ENCODE measurements at regions not wholly inside any gene's neighbourhood (a gene's known extent, or its start where the extent isn't known, plus 50 kb on each side); places are given as distances from the start of the nearest gene placed in this dataset.

DNA sequence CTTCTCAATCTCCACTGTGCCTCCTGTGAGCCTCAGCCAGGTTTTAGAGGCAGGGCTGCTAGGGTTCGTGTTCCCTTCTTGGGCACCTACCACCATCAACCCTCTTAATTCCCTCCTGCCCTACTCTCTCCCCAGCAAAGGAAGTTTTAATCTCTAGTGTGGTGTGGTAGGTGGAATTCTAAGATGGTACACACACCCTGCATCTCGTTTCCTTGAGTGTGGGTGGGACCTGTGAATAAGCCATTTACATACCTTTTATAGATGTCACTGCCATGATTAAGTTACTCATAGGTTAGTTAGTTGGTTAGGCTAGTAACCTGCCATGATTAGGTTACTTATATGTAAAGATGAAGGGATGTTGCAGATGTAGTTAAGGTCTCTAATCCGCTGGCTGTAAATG lies 114.8 kb upstream of the VRK1 start:
- Histone ChIP-seq H3K27me3 (replicated peaks; ENCODE audit: control insufficient read depth, insufficient read depth, low read length, poor library complexity, severe bottlenecking) (no peaks in the 10 kb centered on the region), H3K4me3 (ENCODE audit: insufficient read depth, low read depth, low read length, poor library complexity, severe bottlenecking) (no peak overlapping the region), H3K27ac (ENCODE audit: insufficient read depth, low read length, poor library complexity, severe bottlenecking) (no peak overlapping the region), H3K36me3 (ENCODE audit: control insufficient read depth, insufficient read depth, low read length) (no peaks in the 10 kb centered on the region), H3K9me3 (ENCODE audit: control insufficient read depth, low read length) (no peaks in the 10 kb centered on the region), H3K4me1 (ENCODE audit: control insufficient read depth, insufficient read depth, low read length, poor library complexity, severe bottlenecking) (no peaks in the 10 kb centered on the region)
- no peak for DNase-seq

DNA sequence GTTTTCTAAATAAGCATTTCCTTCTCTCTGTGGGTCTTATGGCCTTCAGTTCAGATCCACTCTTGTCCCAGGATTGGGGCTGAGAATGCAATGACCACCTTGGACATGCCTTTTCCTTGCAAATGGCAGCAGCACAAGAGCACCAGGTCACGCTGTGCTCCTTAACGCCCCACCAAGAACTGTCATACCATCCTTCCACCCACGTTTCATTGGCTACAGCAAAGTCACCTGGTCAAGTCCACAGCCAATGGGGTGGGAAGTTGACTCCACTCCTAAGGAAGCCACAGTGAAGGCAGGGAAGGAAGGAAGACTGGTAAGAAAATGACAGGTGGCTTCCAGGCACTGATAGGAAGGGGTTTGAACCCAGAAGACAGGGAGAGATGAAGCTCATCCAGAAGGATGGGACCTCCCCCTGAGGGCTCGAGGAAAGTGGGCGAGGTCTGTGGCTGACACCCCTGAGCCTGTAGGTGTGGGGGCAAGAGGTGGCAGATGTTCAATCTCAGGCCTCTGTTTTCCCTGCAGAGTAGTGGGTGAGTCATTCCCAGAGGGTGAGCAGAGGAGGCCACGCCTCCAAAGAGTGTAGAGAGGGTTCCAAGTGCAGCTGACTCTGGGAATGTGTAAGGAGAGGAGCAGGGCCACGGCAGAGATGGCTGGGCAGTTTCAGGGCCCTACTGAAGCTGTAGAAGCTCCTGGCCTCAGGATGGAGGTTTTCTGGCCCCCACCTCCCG lies 113.5 kb upstream of the VRK1 start:
- no peaks in the 10 kb centered on the region for H3K4me1 ChIP-seq (ENCODE audit: control insufficient read depth, insufficient read depth, low read length, poor library complexity, severe bottlenecking)
- DNase-seq, result no peak
- no peak overlapping the region for H3K27ac ChIP-seq (ENCODE audit: insufficient read depth, low read length, poor library complexity, severe bottlenecking)
- H3K27me3 ChIP-seq (replicated peaks; ENCODE audit: control insufficient read depth, insufficient read depth, low read length, poor library complexity, severe bottlenecking), result no peaks in the 10 kb centered on the region
- H3K36me3 ChIP-seq (ENCODE audit: control insufficient read depth, insufficient read depth, low read length), result no peaks in the 10 kb centered on the region
- H3K4me3 ChIP-seq (ENCODE audit: insufficient read depth, low read depth, low read length, poor library complexity, severe bottlenecking), result no peak overlapping the region
- H3K9me3 ChIP-seq (ENCODE audit: control insufficient read depth, low read length), result no peaks in the 10 kb centered on the region

DNA sequence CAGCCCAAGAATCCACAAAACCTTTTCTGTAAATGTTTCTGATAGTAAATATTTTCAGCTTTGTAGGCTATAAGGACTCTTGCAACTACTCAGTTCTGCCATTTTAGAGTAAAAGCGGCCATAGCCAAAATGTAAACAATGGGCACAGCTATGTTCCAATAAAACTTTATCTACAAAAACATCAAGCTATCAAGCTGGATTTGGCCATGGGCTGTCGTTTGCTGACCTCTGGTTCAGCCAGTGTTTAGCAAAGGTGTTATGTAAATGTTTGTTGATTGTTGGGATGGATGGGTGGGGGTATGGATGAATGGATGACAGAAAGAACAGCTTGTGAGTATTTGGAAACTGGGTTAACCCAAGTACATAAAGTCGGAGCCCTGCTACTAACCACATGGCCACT lies 111.1 kb upstream of the VRK1 start:
- no peak overlapping the region for H3K4me3 ChIP-seq (ENCODE audit: insufficient read depth, low read depth, low read length, poor library complexity, severe bottlenecking)
- no peaks in the 10 kb centered on the region for H3K4me1 ChIP-seq (ENCODE audit: control insufficient read depth, insufficient read depth, low read length, poor library complexity, severe bottlenecking)
- H3K36me3 ChIP-seq (ENCODE audit: control insufficient read depth, insufficient read depth, low read length), result no peaks in the 10 kb centered on the region
- no peak overlapping the region for H3K27ac ChIP-seq (ENCODE audit: insufficient read depth, low read length, poor library complexity, severe bottlenecking)
- no peaks in the 10 kb centered on the region for H3K27me3 ChIP-seq (replicated peaks; ENCODE audit: control insufficient read depth, insufficient read depth, low read length, poor library complexity, severe bottlenecking)
- H3K9me3 ChIP-seq (ENCODE audit: control insufficient read depth, low read length), result no peaks in the 10 kb centered on the region
- no peak for DNase-seq

DNA sequence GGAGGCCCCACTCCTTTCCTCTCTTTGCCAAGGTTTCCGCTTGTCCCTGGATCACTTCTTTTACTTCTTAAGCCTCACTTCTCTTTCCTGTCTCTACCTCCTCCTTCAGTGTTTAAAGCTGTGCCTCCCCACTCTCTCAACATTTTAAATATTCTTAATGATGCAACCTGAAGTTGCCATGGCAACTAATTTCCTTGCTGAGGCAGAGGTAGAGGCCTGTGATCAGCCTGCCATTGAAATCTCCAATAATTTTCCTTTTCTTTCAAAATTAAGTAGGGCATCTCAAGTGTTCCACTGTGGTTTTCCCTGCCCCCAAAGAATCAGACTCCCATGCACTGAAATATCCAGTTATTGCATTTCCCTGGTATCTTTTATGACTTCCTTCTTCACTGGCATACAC lies 108.6 kb upstream of the VRK1 start:
- H3K36me3 ChIP-seq (ENCODE audit: control insufficient read depth, insufficient read depth, low read length), result no peaks in the 10 kb centered on the region
- H3K27me3 ChIP-seq (replicated peaks; ENCODE audit: control insufficient read depth, insufficient read depth, low read length, poor library complexity, severe bottlenecking), result no peaks in the 10 kb centered on the region
- no peaks in the 10 kb centered on the region for H3K4me1 ChIP-seq (ENCODE audit: control insufficient read depth, insufficient read depth, low read length, poor library complexity, severe bottlenecking)
- H3K9me3 ChIP-seq (ENCODE audit: control insufficient read depth, low read length), result no peaks in the 10 kb centered on the region
- no peak for DNase-seq
- no peak overlapping the region for H3K4me3 ChIP-seq (ENCODE audit: insufficient read depth, low read depth, low read length, poor library complexity, severe bottlenecking)
- H3K27ac ChIP-seq (ENCODE audit: insufficient read depth, low read length, poor library complexity, severe bottlenecking), result no peak overlapping the region

DNA sequence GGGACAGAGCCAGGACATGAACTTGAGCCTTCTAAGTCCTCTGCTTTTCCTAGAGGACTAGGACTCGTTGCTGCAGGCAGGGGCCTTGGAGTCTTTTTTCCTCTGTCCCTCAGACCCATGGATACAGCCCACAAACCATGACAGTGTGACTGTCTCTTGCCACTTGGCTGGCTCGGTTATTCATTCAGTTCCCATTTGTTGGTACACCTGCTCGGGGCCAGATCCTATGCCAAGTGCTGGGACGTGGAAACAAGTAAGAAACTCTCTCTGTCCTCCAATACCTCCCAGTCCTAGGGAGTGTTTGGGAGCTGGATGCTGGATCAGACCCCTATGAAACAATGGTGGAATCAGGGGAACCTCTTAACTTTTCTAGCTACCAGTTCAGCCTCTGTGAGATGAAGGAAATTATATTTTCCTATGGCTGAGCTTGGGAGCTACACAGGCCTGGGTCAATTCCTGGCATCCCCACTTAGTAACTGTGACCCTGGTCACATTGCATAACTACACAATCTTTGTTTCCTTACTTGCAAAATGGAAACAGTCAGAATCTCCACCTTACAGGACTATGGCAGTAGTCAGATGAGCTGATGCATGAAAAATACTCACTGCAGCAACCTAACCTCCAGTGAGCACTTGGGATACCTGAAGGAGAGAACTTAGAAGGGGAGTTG lies 106.3 kb upstream of the VRK1 start:
- Histone ChIP-seq H3K27ac (ENCODE audit: insufficient read depth, low read length, poor library complexity, severe bottlenecking) (no peak overlapping the region), H3K27me3 (replicated peaks; ENCODE audit: control insufficient read depth, insufficient read depth, low read length, poor library complexity, severe bottlenecking) (no peaks in the 10 kb centered on the region), H3K36me3 (ENCODE audit: control insufficient read depth, insufficient read depth, low read length) (no peaks in the 10 kb centered on the region), H3K9me3 (ENCODE audit: control insufficient read depth, low read length) (no peaks in the 10 kb centered on the region), H3K4me1 (ENCODE audit: control insufficient read depth, insufficient read depth, low read length, poor library complexity, severe bottlenecking) (no peaks in the 10 kb centered on the region), H3K4me3 (ENCODE audit: insufficient read depth, low read depth, low read length, poor library complexity, severe bottlenecking) (no peak overlapping the region)
- no peak for DNase-seq

DNA sequence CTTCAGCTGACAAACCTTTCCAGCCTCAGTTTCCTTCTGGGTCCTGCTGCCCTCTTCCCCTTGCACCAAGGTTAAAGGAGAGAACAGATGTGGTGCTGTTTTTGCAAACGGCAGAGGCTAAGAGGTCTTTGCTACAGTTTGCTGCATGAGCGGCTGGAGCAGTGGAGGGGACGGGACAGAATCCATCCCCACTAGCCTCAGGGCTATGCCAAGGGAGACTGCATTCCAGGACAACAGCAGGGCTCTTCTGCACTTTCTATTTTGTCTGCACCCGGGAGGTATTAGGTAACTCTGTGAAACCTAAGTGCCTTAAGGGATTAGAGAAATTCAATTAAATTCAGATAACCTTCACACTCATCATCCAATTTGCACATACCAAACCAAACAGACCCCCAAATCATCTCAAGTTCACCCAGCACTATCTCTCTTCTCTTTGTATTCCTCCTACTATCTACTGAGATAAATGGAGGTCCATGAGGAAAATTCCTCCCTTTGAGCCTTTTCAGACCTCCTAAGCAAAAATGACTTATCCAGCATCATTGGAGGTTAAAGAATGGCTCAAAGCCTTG lies 103.8 kb upstream of the VRK1 start:
- H3K27me3 ChIP-seq (replicated peaks; ENCODE audit: control insufficient read depth, insufficient read depth, low read length, poor library complexity, severe bottlenecking), result no peaks in the 10 kb centered on the region
- no peak overlapping the region for H3K4me3 ChIP-seq (ENCODE audit: insufficient read depth, low read depth, low read length, poor library complexity, severe bottlenecking)
- H3K4me1 ChIP-seq (ENCODE audit: control insufficient read depth, insufficient read depth, low read length, poor library complexity, severe bottlenecking), result no peaks in the 10 kb centered on the region
- H3K27ac ChIP-seq (ENCODE audit: insufficient read depth, low read length, poor library complexity, severe bottlenecking), result no peak overlapping the region
- H3K36me3 ChIP-seq (ENCODE audit: control insufficient read depth, insufficient read depth, low read length), result no peaks in the 10 kb centered on the region
- DNase-seq, result no peak
- H3K9me3 ChIP-seq (ENCODE audit: control insufficient read depth, low read length), result no peaks in the 10 kb centered on the region

DNA sequence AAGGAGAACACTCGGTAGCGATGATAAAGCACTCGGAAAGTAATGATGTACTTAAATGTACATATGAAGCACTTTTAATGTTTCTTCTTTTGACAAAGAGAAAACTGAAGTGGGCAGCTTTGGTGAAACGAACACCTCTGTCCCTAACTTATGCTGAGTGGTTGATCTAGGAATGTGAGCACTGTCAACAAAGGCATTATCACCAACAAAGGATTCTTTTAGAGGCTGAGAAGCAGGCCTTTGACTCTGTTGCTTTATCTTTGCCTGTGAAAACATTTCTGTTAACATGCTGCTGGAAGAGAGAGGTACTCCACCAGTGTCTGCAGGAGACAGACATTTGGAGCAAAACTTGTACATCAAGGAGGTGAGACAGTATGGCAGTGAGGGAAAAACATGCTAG lies 103.2 kb upstream of the VRK1 start:
- Histone ChIP-seq H3K27me3 (replicated peaks; ENCODE audit: control insufficient read depth, insufficient read depth, low read length, poor library complexity, severe bottlenecking) (no peaks in the 10 kb centered on the region), H3K36me3 (ENCODE audit: control insufficient read depth, insufficient read depth, low read length) (no peaks in the 10 kb centered on the region), H3K4me3 (ENCODE audit: insufficient read depth, low read depth, low read length, poor library complexity, severe bottlenecking) (no peak overlapping the region), H3K9me3 (ENCODE audit: control insufficient read depth, low read length) (no peaks in the 10 kb centered on the region), H3K4me1 (ENCODE audit: control insufficient read depth, insufficient read depth, low read length, poor library complexity, severe bottlenecking) (no peaks in the 10 kb centered on the region), H3K27ac (ENCODE audit: insufficient read depth, low read length, poor library complexity, severe bottlenecking) (no peak overlapping the region)
- DNase-seq, result no peak

DNA sequence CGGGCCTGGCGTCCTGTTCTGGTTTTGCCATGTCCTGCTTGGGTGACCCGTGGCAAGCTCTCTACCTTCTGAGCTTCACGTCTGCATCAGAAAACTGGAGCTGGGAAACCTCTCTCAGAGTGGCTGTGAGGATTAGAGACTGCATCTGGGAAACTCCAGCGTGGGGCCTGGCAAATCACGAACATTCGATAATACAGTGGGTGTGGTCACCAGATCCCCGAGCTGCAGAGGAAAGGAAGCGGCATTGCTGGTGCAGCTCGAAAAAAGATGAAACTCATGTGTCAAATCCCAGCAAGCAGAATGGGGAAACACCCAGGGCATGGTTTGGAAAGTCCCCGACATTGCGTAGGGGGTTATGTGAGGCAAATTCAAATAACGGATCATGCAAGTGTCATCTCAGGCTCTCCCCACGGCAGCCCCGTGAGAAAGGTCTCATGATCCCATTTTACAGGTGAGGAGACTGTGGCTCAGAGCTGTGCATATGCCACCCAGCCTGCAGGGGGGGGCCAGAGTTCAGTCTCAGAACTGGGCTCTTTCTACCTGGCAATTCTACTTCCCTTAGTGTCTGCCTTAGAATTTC lies 98.1 kb upstream of the VRK1 start:
- H3K4me3 ChIP-seq (ENCODE audit: insufficient read depth, low read depth, low read length, poor library complexity, severe bottlenecking), result no peak overlapping the region
- DNase-seq, result peak in 1 of 3 donors; percentile 8
- H3K9me3 ChIP-seq (ENCODE audit: control insufficient read depth, low read length), result no peaks in the 10 kb centered on the region
- H3K27me3 ChIP-seq (replicated peaks; ENCODE audit: control insufficient read depth, insufficient read depth, low read length, poor library complexity, severe bottlenecking), result no peaks in the 10 kb centered on the region
- no peaks in the 10 kb centered on the region for H3K36me3 ChIP-seq (ENCODE audit: control insufficient read depth, insufficient read depth, low read length)
- H3K4me1 ChIP-seq (ENCODE audit: control insufficient read depth, insufficient read depth, low read length, poor library complexity, severe bottlenecking), result no peaks in the 10 kb centered on the region
- no peak overlapping the region for H3K27ac ChIP-seq (ENCODE audit: insufficient read depth, low read length, poor library complexity, severe bottlenecking)

DNA sequence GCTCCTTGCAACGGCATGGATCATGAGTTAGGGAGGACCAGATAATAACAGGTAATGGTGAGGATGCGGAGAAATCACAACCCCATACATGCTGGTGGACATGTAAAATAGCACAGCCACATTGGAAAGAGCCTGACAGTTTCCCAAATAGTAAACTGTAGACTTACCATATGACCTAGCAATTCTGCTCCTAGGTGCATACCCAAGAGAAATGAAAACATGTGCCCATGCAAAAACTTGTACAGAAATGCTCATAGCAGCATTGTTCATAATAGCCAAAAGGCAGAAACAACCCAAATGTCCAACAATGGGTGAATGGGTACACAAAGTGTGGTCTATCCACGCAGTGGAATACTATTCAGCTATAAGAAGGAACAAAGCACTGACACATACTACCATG lies 97.5 kb upstream of the VRK1 start:
- no peak for DNase-seq
- H3K9me3 ChIP-seq (ENCODE audit: control insufficient read depth, low read length), result no peaks in the 10 kb centered on the region

DNA sequence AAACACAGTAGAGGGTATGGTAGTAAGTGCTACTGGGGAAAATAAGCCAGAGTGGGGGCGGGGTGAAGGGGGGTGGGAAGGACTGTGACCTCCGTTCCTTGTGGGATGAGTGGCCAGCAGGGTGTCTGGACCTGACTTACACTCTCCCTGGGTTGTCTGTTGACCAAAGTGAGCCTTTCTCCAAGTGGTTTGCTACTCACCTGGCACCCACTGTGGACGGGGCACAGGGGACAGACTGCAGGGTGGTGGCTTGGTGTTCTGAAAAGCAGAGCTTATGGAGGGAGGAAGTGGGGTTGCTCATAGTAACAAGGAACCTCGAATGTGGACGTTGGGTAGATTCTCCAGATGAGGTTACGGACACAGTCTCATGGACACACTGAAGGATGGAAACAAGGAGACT lies 94.4 kb upstream of the VRK1 start:
- H3K4me3 ChIP-seq (ENCODE audit: insufficient read depth, low read depth, low read length, poor library complexity, severe bottlenecking), result no peak overlapping the region
- DNase-seq, result no peak
- no peaks in the 10 kb centered on the region for H3K4me1 ChIP-seq (ENCODE audit: control insufficient read depth, insufficient read depth, low read length, poor library complexity, severe bottlenecking)
- no peaks in the 10 kb centered on the region for H3K9me3 ChIP-seq (ENCODE audit: control insufficient read depth, low read length)
- H3K27me3 ChIP-seq (replicated peaks; ENCODE audit: control insufficient read depth, insufficient read depth, low read length, poor library complexity, severe bottlenecking), result no peaks in the 10 kb centered on the region
- H3K36me3 ChIP-seq (ENCODE audit: control insufficient read depth, insufficient read depth, low read length), result no peaks in the 10 kb centered on the region
- no peak overlapping the region for H3K27ac ChIP-seq (ENCODE audit: insufficient read depth, low read length, poor library complexity, severe bottlenecking)

More for the DNA sequence above, 97.5 kb upstream of the VRK1 start:
- H3K27me3 ChIP-seq (replicated peaks; ENCODE audit: control insufficient read depth, insufficient read depth, low read length, poor library complexity, severe bottlenecking), result no peaks in the 10 kb centered on the region
- H3K4me1 ChIP-seq (ENCODE audit: control insufficient read depth, insufficient read depth, low read length, poor library complexity, severe bottlenecking), result no peaks in the 10 kb centered on the region
- no peak overlapping the region for H3K27ac ChIP-seq (ENCODE audit: insufficient read depth, low read length, poor library complexity, severe bottlenecking)
- H3K4me3 ChIP-seq (ENCODE audit: insufficient read depth, low read depth, low read length, poor library complexity, severe bottlenecking), result no peak overlapping the region
- no peaks in the 10 kb centered on the region for H3K36me3 ChIP-seq (ENCODE audit: control insufficient read depth, insufficient read depth, low read length)
